ENCODE measurements at regions not wholly inside any gene's neighbourhood (a gene's known extent, or its start where the extent isn't known, plus 50 kb on each side); places are given as distances from the start of the nearest gene placed in this dataset.
"Not testable (repeated sequence)": the region's sequence is repeated elsewhere in the genome, so short reads cannot be mapped to it uniquely, and the experiment has no call there.

- intact Hi-C loops (cut with micrococcal nuclease), result no loop called here
Observed at GRCh38 chr7:96826089-96826488, 116.4 kb upstream of the SEM1 start.

GRCh38 chr7:96827701-96828100 lies 118.1 kb upstream of the SEM1 start:
- intact Hi-C loops (cut with micrococcal nuclease), result no loop called here

- intact Hi-C loops (cut with micrococcal nuclease), result not testable (repeated sequence)
Observed at GRCh38 chr7:96829121-96829520, 119.5 kb upstream of the SEM1 start.

- intact Hi-C loops (cut with micrococcal nuclease), result loop anchor here (10.0 kb wide), 1 partner anchor 547 kb away; no protein-coding TSS in a partner anchor
Observed at GRCh38 chr7:96831446-96831845, 121.8 kb upstream of the SEM1 start.

GRCh38 chr7:96832092-96832662 lies 122.5 kb upstream of the SEM1 start:
- intact Hi-C loops (cut with micrococcal nuclease), result loop anchor here (10.0 kb wide), 1 partner anchor 547 kb away; no protein-coding TSS in a partner anchor

GRCh38 chr7:96833676-96834453 lies 124.2 kb upstream of the SEM1 start:
- intact Hi-C loops (cut with micrococcal nuclease), result loop anchor here (10.0 kb wide), 1 partner anchor 549 kb away; no protein-coding TSS in a partner anchor

- intact Hi-C loops (cut with micrococcal nuclease), result loop anchor here (2.0 to 10.0 kb wide), 3 partner anchors 280 to 552 kb away; partner anchors contain the start of gene SDHAF3
Observed at GRCh38 chr7:96836456-96836855, 126.8 kb upstream of the SEM1 start.

- intact Hi-C loops (cut with micrococcal nuclease), result loop anchor here (2.0 to 10.0 kb wide), 3 partner anchors 279 to 553 kb away; partner anchors contain the start of gene SDHAF3
Observed at GRCh38 chr7:96837593-96837992, 127.9 kb upstream of the SEM1 start.

- intact Hi-C loops (cut with micrococcal nuclease), result loop anchor here (5.0 to 10.0 kb wide), 2 partner anchors 341 to 554 kb away; no protein-coding TSS in a partner anchor
Observed at GRCh38 chr7:96838481-96838880, 128.8 kb upstream of the SEM1 start.

- intact Hi-C loops (cut with micrococcal nuclease), result no loop called here
Observed at GRCh38 chr7:96855139-96855538, 145.5 kb upstream of the SEM1 start.

- intact Hi-C loops (cut with micrococcal nuclease), result no loop called here
Observed at GRCh38 chr7:96855691-96856090, 146.0 kb upstream of the SEM1 start.

GRCh38 chr7:96869538-96869937 lies 135.8 kb upstream of the DLX6 start:
- intact Hi-C loops (cut with micrococcal nuclease), result no loop called here

GRCh38 chr7:96870185-96870584 lies 135.2 kb upstream of the DLX6 start:
- intact Hi-C loops (cut with micrococcal nuclease), result loop anchor here (10.0 kb wide), 1 partner anchor 455 kb away; no protein-coding TSS in a partner anchor

- intact Hi-C loops (cut with micrococcal nuclease), result loop anchor here (10.0 kb wide), 1 partner anchor 456 kb away; no protein-coding TSS in a partner anchor
Observed at GRCh38 chr7:96870934-96871333, 134.4 kb upstream of the DLX6 start.

- intact Hi-C loops (cut with micrococcal nuclease), result no loop called here
Observed at GRCh38 chr7:96887426-96887825, 117.9 kb upstream of the DLX6 start.

GRCh38 chr7:96899108-96899507 lies 106.2 kb upstream of the DLX6 start:
- intact Hi-C loops (cut with micrococcal nuclease), result no loop called here

- intact Hi-C loops (cut with micrococcal nuclease), result no loop called here
Observed at GRCh38 chr7:96901822-96902445, 103.4 kb upstream of the DLX6 start.

GRCh38 chr7:96903906-96904305 lies 101.4 kb upstream of the DLX6 start:
- intact Hi-C loops (cut with micrococcal nuclease), result no loop called here

- intact Hi-C loops (cut with micrococcal nuclease), result no loop called here
Observed at GRCh38 chr7:96910486-96910885, 94.9 kb upstream of the DLX6 start.

- intact Hi-C loops (cut with micrococcal nuclease), result no loop called here
Observed at GRCh38 chr7:96915029-96915428, 90.3 kb upstream of the DLX6 start.

GRCh38 chr7:96920064-96920463 lies 85.3 kb upstream of the DLX6 start:
- intact Hi-C loops (cut with micrococcal nuclease), result no loop called here

GRCh38 chr7:96920713-96921112 lies 84.6 kb upstream of the DLX6 start:
- intact Hi-C loops (cut with micrococcal nuclease), result no loop called here

Data from T-helper 2 cell treated with Interferon-gamma antibody and Interleukin-4, amounts not matched to agents 100 ng/mL and 5 ng/mL, for 36 hours (primary cell).